Panc1 (cell line): ENCODE measurements at regions not wholly inside any gene's neighbourhood (a gene's known extent, or its start where the extent isn't known, plus 50 kb on each side); places are given as distances from the start of the nearest gene placed in this dataset.

ENCODE experiments used
- ATAC-seq: fragments of 200-7000 bp; cut with Tn5 transposase; 2 replicates; pipeline ENCODE4 v1.9.1; 2020; ENCODE audit warnings: mild to moderate bottlenecking, moderate library complexity
- BruUV-seq: library from RNA; stranded (reverse); fragments of 400-500 nt; replicated peaks from 2 replicates; lab custom pipeline; 2021; lab: Mats Ljungman, UMichigan
- CTCF ChIA-PET: fragments of 300-600 bp; sonication (Branson Sonifier 250); formaldehyde crosslinking; loops from one replicate; lab custom pipeline; 2022; ENCODE audit warnings: antibody characterized with exemption; lab: Charles Lee
- POLR2A ChIA-PET: fragments of 300-600 bp; sonication (Branson Sonifier 250); formaldehyde crosslinking; loops from one replicate; lab custom pipeline; 2022; ENCODE audit warnings: antibody characterized with exemption; lab: Charles Lee
- DNase-seq: peaks from one replicate; pipeline ENCODE4 v3.0.0-alpha.2; 2010; ENCODE audit warnings: low read depth, low spot score
- H3K27ac ChIP-seq: 2 replicates; pipeline ENCODE4 v1.5.1; 2011; ENCODE audit warnings: mild to moderate bottlenecking, low read length, inconsistent platforms
- H3K27me3 ChIP-seq: fragments of 200-500 bp; sonication (Bioruptor generic); 2 replicates; pipeline ENCODE4 v1.6.0; 2014; ENCODE audit warnings: low read length, inconsistent platforms; ENCODE audit not compliant: control insufficient read depth, insufficient read depth
- H3K36me3 ChIP-seq: fragments of 200-500 bp; sonication (Bioruptor generic); 2 replicates; pipeline ENCODE4 v1.5.1; 2014; ENCODE audit warnings: inconsistent platforms, mild to moderate bottlenecking, low read length, moderate library complexity; ENCODE audit not compliant: control insufficient read depth, insufficient read depth
- H3K4me1 ChIP-seq: 2 replicates; pipeline ENCODE4 v1.5.1; 2011; ENCODE audit warnings: inconsistent platforms, mild to moderate bottlenecking, low read length, moderate library complexity; ENCODE audit not compliant: control insufficient read depth, insufficient read depth
- H3K4me3 ChIP-seq, 2 experiments: 2 replicates each; pipeline ENCODE4 v1.5.1; 2011 to 2012; ENCODE audit warnings: low read depth in 2 of 2, low read length in 2 of 2, mild to moderate bottlenecking in 2 of 2, inconsistent platforms in 1 of 2, moderate library complexity in 1 of 2
- H3K9me3 ChIP-seq: fragments of 200-500 bp; sonication (Bioruptor generic); 2 replicates; pipeline ENCODE4 v1.5.1; 2014; ENCODE audit warnings: low read depth, mild to moderate bottlenecking, inconsistent platforms, low read length, moderate library complexity; ENCODE audit not compliant: control insufficient read depth, insufficient read depth
- POLR2AphosphoS5 ChIP-seq: IDR thresholded peaks from 2 replicates; pipeline ENCODE4 v1.6.1; 2012; ENCODE audit warnings: mild to moderate bottlenecking, low read depth, low read length, moderate library complexity
- SIN3A ChIP-seq: IDR thresholded peaks from 2 replicates; pipeline ENCODE4 v1.6.1; 2012; ENCODE audit warnings: low read depth, mild to moderate bottlenecking, low read length, moderate library complexity, borderline replicate concordance; ENCODE audit not compliant: insufficient read depth
- TCF7L2 ChIP-seq: IDR thresholded peaks from 2 replicates; pipeline ENCODE4 v1.6.1; 2011; ENCODE audit warnings: mild to moderate bottlenecking, low read depth, low read length, inconsistent platforms
- in situ Hi-C: cut with HindIII; loops from 2 replicates; pipeline ENCODE4 v1.10.0; 2016; ENCODE audit warnings: low sequenced_read_pairs, low pct_unique_long_range_greater_than_20kb
- intact Hi-C: fragments of 100-400 bp; cut with micrococcal nuclease; formaldehyde crosslinking; loops from one replicate; pipeline ENCODE4 v1.10.0; 2022; ENCODE audit not compliant: unreplicated experiment
- TF ChIP-seq, protein P1 (sequence below), 2 experiments: IDR thresholded peaks; 2 replicates each; pipeline ENCODE4 v1.6.1; 2011 to 2012; ENCODE audit warnings: low read depth in 2 of 2, control low read depth in 1 of 2, low read length in 1 of 2, mild to moderate bottlenecking in 1 of 2, moderate library complexity in 1 of 2; ENCODE audit not compliant: insufficient read depth in 1 of 2
- TF ChIP-seq, protein P2 (sequence below): fragments of 450-650 bp; IDR thresholded peaks from 2 replicates; pipeline ENCODE4 v1.5.1; 2017; ENCODE audit warnings: mild to moderate bottlenecking

DNA sequence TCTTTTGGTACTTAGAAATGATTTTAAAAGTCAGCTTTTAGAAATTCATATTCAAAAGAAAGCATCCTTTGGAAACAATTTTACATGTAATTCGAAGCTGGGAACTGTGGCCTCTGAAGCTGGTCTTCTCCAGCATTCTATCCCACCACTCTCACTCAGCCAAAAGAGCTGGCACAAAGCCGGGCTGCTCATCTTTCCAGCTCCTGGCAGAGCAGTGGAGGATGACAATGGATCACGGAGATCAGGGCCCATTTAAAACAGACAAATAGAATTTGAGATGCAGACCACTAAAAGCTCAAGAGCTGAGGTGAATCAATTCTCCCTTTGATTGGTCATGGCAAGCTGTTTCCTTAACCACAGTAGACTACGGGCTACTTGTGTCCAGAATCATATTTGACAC lies 60.6 kb downstream of the OTOR start:
- no peaks in the 10 kb centered on the region for H3K36me3 ChIP-seq
- in situ Hi-C loops (no loop called here), intact Hi-C loops (loop anchor here (10.0 kb wide), 1 partner anchor 476 kb away; no protein-coding TSS in a partner anchor)
- ATAC-seq: no peak
- ChIA-PET POLR2A (no interaction called here), CTCF (interaction anchor here (0.7 kb wide), 1 partner anchor 16 kb away, joined by 6 read pairs; no protein-coding TSS in a partner anchor)
- no TSS peak for BruUV-seq
- no peak for TF ChIP-seq SIN3A
- no peak for TF ChIP-seq TCF7L2
- TF ChIP-seq, protein P1, sequence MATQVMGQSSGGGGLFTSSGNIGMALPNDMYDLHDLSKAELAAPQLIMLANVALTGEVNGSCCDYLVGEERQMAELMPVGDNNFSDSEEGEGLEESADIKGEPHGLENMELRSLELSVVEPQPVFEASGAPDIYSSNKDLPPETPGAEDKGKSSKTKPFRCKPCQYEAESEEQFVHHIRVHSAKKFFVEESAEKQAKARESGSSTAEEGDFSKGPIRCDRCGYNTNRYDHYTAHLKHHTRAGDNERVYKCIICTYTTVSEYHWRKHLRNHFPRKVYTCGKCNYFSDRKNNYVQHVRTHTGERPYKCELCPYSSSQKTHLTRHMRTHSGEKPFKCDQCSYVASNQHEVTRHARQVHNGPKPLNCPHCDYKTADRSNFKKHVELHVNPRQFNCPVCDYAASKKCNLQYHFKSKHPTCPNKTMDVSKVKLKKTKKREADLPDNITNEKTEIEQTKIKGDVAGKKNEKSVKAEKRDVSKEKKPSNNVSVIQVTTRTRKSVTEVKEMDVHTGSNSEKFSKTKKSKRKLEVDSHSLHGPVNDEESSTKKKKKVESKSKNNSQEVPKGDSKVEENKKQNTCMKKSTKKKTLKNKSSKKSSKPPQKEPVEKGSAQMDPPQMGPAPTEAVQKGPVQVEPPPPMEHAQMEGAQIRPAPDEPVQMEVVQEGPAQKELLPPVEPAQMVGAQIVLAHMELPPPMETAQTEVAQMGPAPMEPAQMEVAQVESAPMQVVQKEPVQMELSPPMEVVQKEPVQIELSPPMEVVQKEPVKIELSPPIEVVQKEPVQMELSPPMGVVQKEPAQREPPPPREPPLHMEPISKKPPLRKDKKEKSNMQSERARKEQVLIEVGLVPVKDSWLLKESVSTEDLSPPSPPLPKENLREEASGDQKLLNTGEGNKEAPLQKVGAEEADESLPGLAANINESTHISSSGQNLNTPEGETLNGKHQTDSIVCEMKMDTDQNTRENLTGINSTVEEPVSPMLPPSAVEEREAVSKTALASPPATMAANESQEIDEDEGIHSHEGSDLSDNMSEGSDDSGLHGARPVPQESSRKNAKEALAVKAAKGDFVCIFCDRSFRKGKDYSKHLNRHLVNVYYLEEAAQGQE (IDR thresholded peaks at IDR 0.05; ENCODE audit: insufficient read depth in 1 of 2, low read depth in 2 of 2, low read length in 1 of 2): no peak
- TF ChIP-seq, protein P2, sequence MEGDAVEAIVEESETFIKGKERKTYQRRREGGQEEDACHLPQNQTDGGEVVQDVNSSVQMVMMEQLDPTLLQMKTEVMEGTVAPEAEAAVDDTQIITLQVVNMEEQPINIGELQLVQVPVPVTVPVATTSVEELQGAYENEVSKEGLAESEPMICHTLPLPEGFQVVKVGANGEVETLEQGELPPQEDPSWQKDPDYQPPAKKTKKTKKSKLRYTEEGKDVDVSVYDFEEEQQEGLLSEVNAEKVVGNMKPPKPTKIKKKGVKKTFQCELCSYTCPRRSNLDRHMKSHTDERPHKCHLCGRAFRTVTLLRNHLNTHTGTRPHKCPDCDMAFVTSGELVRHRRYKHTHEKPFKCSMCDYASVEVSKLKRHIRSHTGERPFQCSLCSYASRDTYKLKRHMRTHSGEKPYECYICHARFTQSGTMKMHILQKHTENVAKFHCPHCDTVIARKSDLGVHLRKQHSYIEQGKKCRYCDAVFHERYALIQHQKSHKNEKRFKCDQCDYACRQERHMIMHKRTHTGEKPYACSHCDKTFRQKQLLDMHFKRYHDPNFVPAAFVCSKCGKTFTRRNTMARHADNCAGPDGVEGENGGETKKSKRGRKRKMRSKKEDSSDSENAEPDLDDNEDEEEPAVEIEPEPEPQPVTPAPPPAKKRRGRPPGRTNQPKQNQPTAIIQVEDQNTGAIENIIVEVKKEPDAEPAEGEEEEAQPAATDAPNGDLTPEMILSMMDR: no peak
- TF ChIP-seq POLR2AphosphoS5: no peak
- H3K9me3 ChIP-seq: no peaks in the 10 kb centered on the region
- H3K4me3 ChIP-seq: no peak overlapping the region
- no peaks in the 10 kb centered on the region for H3K4me1 ChIP-seq
- no peak overlapping the region for H3K27ac ChIP-seq
- peaks cover 25% of the 10 kb centered on the region for H3K27me3 ChIP-seq
- DNase-seq: no peak

DNA sequence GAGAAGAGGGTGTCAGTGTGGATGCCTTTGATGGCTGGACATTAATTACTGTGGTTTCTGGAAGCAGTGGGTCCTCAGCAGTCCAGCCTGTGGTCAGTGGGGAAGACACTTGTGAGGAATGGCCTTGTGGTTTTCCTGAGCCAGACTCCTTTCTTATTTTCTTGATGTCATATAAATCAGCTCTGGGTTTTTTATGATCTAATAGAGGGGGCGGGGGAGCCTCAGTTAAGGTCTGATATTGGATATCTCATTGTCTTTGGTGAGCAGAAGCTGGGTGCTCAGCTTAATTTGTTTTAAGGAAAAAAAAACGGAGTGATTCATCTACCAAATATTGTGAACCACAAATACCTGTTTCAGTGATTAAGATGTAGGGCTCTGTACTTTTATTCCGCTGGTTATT lies 62.1 kb downstream of the OTOR start:
- Histone ChIP-seq H3K27ac (no peak overlapping the region), H3K9me3 (no peaks in the 10 kb centered on the region), H3K27me3 (peaks cover 27% of the 10 kb centered on the region), H3K4me3 (no peak overlapping the region), H3K4me1 (no peaks in the 10 kb centered on the region), H3K36me3 (no peaks in the 10 kb centered on the region)
- in situ Hi-C loops (no loop called here), intact Hi-C loops (no loop called here)
- ChIA-PET CTCF (interaction anchor here (1.4 kb wide), 1 partner anchor 11 kb away, joined by 3 read pairs; no protein-coding TSS in a partner anchor), POLR2A (no interaction called here)
- BruUV-seq: no TSS peak
- DNase-seq (no peak), ATAC-seq (no peak)
- TF ChIP-seq TCF7L2 (no peak), SIN3A (no peak)
- TF ChIP-seq, protein P2: no peak
- TF ChIP-seq, protein P1 (IDR thresholded peaks at IDR 0.05; ENCODE audit: insufficient read depth in 1 of 2, low read depth in 2 of 2, low read length in 1 of 2): no peak
